Head of caudate nucleus (tissue), 42 donors: ENCODE measurements at regions not wholly inside any gene's neighbourhood (a gene's known extent, or its start where the extent isn't known, plus 50 kb on each side); places are given as distances from the start of the nearest gene placed in this dataset.

ENCODE experiments used
- DNase-seq, 42 donors: peaks; one replicate each; pipeline versions ENCODE4 v3.0.0 to v3.0.0-alpha.2; 2020 to 2021; ENCODE audit warnings: mixed read lengths in 7 of 42
- intact Hi-C: fragments of 100-400 bp; cut with DNase I; formaldehyde crosslinking; loops from one replicate; pipeline ENCODE4 v1.15.0; 2022

DNA sequence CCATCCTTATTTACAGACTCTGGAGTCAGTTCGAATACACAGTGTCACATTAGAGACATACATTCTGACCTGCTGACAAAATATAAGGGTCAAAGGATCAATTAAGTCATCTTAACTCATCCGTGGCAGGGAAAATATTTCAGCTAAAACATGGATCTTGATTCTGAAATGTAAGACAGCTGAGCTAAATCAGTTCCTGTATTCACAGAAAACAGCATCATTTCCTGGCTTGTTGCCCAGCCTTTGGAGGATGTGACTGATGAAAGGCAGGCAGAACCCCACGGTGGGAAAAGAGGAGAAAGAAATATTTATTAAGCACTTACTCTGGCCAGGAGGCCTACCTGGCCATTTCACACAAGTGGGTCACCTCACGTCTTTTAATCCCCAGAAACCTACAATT lies 101.9 kb downstream of the GAS2L3 start:
- intact Hi-C loops = no loop called here
- DNase-seq = peak in 29 of 42 donors; percentile 6 to 74 (median 32)

- DNase-seq = no peak
- intact Hi-C loops = no loop called here
Measured at GRCh38 chr12:100681074-100681473, 107.6 kb downstream of the GAS2L3 start.

DNA sequence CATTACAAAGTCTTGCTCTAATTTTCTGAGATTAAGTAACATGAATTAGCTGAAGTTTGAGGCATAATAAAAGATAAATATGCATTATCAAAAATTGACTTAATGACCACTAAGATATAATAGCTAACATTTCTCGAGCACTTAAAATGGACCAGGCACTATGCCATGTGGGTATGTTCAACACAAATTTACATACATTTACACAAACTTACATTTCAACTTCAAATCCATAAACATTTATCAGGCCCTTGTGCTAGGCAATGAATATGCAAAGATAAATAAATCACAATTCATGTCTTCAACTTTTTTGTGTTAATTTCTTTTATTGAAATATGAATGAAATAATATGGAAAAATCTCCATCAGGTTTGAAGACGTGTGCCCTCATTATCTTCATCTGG lies 108.7 kb downstream of the GAS2L3 start:
- intact Hi-C loops = no loop called here

DNA sequence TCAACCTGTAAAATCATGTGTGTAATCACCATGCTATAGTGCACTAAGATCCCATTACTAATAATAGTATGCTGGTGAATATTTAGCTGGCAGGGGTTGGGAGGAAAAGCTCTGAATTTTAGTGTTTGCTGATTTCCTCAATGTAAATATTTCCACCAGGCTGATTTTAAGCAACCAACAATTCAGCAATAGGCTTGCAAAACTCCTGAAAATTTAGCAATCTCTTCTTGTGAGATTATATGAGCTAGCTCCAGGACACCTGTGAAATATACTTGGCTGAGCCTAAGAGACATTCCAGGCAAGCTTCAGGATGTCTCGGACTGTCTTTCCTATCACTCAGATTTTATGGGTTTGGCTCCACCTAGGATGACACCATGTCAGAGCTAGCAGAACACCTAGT lies 106.9 kb upstream of the ANO4 start:
- no peak for DNase-seq
- intact Hi-C loops = no loop called here

More for the DNA sequence above, 108.7 kb downstream of the GAS2L3 start:
- DNase-seq = no peak

- intact Hi-C loops = no loop called here
- no peak for DNase-seq
Measured at GRCh38 chr12:100688451-100688864, 106.1 kb upstream of the ANO4 start.

- intact Hi-C loops = no loop called here
- DNase-seq = no peak
Measured at GRCh38 chr12:100692502-100692901, 102.1 kb upstream of the ANO4 start.

- DNase-seq = no peak
- intact Hi-C loops = no loop called here
Measured at GRCh38 chr12:100698518-100698917, 96.1 kb upstream of the ANO4 start.

- peak in 4 of 42 donors; percentile 3 to 20 (median 8) for DNase-seq
- intact Hi-C loops = no loop called here
Measured at GRCh38 chr12:100699209-100699608, 95.4 kb upstream of the ANO4 start.

- DNase-seq = no peak
- intact Hi-C loops = no loop called here
Measured at GRCh38 chr12:100703337-100703736, 91.2 kb upstream of the ANO4 start.

- no peak for DNase-seq
- intact Hi-C loops = no loop called here
Measured at GRCh38 chr12:100703868-100704267, 90.7 kb upstream of the ANO4 start.

GRCh38 chr12:100706033-100706432 lies 88.5 kb upstream of the ANO4 start:
- no peak for DNase-seq
- intact Hi-C loops = no loop called here

GRCh38 chr12:100708591-100708990 lies 86.0 kb upstream of the ANO4 start:
- DNase-seq = no peak
- intact Hi-C loops = no loop called here

DNA sequence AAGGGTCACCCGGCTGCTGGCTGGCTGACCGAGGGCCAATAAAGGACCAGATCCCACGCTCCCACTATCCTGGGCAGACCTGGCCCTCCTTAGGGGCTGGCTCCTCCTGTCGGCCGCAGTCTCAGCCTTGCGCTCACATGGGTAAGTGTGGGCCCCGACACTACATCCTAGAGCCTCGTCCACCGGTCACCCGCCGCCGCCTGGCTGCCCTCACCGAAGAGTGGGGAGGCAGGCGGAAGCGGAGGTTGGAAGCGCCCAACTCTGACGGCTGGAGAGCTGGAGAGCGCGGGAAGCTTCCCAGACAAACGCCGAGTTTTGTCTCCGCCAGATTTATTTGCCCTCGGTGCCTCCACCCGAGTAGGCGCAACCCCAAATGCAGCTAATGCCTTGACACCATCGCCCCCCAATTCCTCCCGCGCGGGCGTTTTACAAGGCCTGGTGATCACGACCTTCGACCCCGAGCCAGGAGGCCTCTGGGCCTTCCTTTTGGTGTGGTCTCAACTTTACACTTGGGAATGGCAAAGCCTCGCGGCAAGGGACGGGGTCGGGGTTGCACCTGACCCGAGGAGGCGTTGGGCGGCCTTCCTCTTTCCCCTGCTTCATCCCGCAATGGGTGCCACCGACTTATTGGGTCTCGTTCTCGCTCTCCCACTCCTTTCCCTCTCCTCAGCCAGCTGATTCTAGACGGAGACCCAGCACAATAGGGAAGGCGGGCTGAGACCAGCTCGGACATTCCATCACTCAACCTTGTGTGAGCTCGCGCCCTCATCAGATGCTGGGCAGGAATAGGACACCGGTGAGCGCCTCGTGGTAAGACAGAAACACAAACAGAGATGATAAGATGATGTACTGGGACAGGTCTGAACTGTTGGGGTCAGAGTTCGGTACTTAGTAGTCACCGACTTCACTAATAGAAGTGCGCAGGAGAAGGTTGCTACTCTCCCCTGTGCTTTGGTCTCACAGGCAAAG lies 78.3 kb upstream of the ANO4 start:
- intact Hi-C loops = no loop called here
- DNase-seq = no peak

DNA sequence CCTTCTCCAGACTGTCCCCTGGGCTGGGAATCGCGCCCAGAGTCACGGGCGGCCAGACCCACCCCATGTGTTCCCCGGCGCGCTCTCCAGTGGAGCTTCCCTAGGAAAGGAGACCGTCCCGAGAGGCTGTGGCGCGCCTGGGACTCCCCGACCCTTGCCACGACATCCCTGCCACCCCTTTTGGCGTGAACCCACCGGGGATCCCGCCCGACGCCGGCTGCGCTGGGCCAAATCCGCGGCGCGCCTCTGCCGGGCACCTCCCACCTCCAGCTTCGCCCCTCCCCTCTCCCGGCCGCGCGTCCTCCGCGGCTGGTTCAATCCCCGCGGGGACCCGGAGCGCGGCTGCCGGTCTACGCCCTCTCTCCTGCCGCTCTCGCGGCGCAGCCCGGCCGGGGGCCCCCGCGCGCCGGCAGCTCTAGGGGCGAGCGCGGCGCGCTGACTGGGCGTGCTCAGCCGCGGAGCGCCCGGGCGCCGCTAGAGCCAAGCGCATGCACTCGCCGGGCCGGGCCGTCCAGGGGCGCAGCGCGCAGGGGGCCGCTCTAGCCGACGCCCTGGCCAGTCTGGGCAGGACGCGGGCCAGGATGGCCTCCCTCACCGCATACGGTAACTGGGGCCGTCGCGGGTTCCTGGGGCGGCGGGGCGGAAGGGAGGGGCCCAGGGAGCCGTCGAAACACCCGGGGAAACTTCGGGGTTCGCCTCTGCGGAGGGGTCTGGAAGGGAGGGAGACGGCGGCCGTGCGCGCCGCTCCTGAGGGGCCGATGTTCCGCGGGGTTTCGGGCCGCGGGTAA lies 77.4 kb upstream of the ANO4 start:
- intact Hi-C loops = no loop called here
- DNase-seq = no peak

DNA sequence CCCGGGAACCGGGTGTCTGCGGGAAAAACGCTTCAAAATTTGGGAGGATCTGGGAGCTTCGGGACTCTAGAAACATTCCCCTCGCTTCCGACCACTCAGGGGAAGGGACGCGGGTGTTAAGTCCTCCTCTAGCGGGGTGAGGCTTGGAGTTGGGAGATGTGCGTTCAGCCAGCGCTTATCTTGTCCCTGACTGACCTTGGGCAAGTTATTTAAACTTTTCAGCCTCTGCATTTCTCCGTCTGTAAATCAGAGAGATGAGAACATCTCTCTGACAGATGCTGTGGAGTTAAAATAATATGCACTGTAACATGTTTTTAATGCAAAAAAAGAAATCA lies 76.9 kb upstream of the ANO4 start:
- intact Hi-C loops = no loop called here
- DNase-seq = no peak

GRCh38 chr12:100718187-100718586 lies 76.4 kb upstream of the ANO4 start:
- intact Hi-C loops = no loop called here
- no peak for DNase-seq

DNA sequence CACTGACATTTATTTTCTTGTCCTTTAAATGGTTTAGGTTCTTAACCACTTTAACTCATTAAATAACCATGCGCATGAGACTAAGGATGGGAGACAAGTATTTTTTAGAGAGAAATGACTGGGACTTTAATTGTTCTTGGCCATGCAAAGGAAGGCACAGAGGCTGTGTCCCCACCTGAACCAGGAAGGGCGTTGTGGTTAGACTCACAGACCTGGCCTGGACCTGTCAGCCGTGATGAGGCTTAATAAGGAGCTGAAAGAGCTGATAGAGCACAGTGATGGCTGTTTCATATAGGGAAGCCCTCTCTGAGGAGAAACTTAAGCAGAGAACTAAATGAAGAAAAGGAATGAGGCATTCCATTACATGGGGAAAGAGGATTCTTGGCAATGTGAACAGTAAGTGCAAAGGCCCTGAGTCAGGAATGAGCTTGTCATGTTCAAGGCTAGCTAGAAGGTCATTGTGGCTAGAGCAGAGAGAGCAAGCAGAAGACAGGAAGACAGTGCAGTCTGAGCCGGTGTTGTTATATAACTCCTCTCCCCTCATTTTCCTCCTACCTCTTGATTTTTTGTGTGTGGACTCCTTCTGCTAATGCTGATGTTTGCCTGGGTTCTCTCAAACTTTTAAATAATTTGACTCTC lies 74.4 kb upstream of the ANO4 start:
- intact Hi-C loops = no loop called here

GRCh38 chr12:100721169-100721568 lies 73.4 kb upstream of the ANO4 start:
- DNase-seq = no peak
- intact Hi-C loops = no loop called here

More for the DNA sequence above, 74.4 kb upstream of the ANO4 start:
- DNase-seq = no peak

- no peak for DNase-seq
- intact Hi-C loops = no loop called here
Measured at GRCh38 chr12:100724071-100724470, 70.5 kb upstream of the ANO4 start.
